RPMI7951 (cell line): ENCODE measurements at regions not wholly inside any gene's neighbourhood (a gene's known extent, or its start where the extent isn't known, plus 50 kb on each side); places are given as distances from the start of the nearest gene placed in this dataset.
"Not testable (repeated sequence)": the region's sequence is repeated elsewhere in the genome, so short reads cannot be mapped to it uniquely, and the experiment has no call there.

ENCODE experiments used
- DNase-seq: peaks from one replicate; pipeline ENCODE4 v3.0.0-alpha.2; 2012; ENCODE audit warnings: low read depth

- no peak for DNase-seq
Measured at GRCh38 chrX:39795605-39796004, 302.2 kb downstream of the BCOR start.

- peak; percentile 42 for DNase-seq
Measured at GRCh38 chrX:39796856-39797255, 300.9 kb downstream of the BCOR start.

GRCh38 chrX:39798488-39798887 is 299.3 kb downstream of the BCOR start:
- DNase-seq = not testable (repeated sequence)

- DNase-seq = no peak
Measured at GRCh38 chrX:39802354-39802753, 295.4 kb downstream of the BCOR start.

- DNase-seq = no peak
Measured at GRCh38 chrX:39802908-39803307, 294.9 kb downstream of the BCOR start.

GRCh38 chrX:39805022-39805421 is 292.7 kb downstream of the BCOR start:
- DNase-seq = no peak

- DNase-seq = no peak
Measured at GRCh38 chrX:39805825-39806224, 291.9 kb downstream of the BCOR start.

GRCh38 chrX:39808471-39808917 is 289.3 kb downstream of the BCOR start:
- DNase-seq = peak; percentile 95

- peak; percentile 90 for DNase-seq
Measured at GRCh38 chrX:39809331-39809730, 288.4 kb downstream of the BCOR start.

- DNase-seq = no peak
Measured at GRCh38 chrX:39810901-39811300, 286.9 kb downstream of the BCOR start.

GRCh38 chrX:39811376-39811775 is 286.4 kb downstream of the BCOR start:
- DNase-seq = no peak

GRCh38 chrX:39813631-39814277 is 284.0 kb downstream of the BCOR start:
- DNase-seq = peak; percentile 29

- peak; percentile 38 for DNase-seq
Measured at GRCh38 chrX:39814391-39814790, 283.4 kb downstream of the BCOR start.

- peak; percentile 74 for DNase-seq
Measured at GRCh38 chrX:39815631-39816030, 282.1 kb downstream of the BCOR start.

GRCh38 chrX:39816871-39817731 is 280.7 kb downstream of the BCOR start:
- peak; percentile 16 for DNase-seq

- no peak for DNase-seq
Measured at GRCh38 chrX:39817754-39818470, 279.8 kb downstream of the BCOR start.

GRCh38 chrX:39818750-39819149 is 279.0 kb downstream of the BCOR start:
- no peak for DNase-seq

- DNase-seq = no peak
Measured at GRCh38 chrX:39819921-39820849, 277.6 kb downstream of the BCOR start.

- peak; percentile 20 for DNase-seq
Measured at GRCh38 chrX:39820938-39821708, 276.6 kb downstream of the BCOR start.

- DNase-seq = no peak
Measured at GRCh38 chrX:39821709-39822095, 276.1 kb downstream of the BCOR start.
